ENCODE measurements at regions not wholly inside any gene's neighbourhood (a gene's known extent, or its start where the extent isn't known, plus 50 kb on each side); places are given as distances from the start of the nearest gene placed in this dataset.

- ATAC-seq = no peak
- Histone ChIP-seq H3K9me3 (no peaks in the 10 kb centered on the region), H3K4me1 (no peaks in the 10 kb centered on the region), H3K4me3 (no peak overlapping the region), H3K36me3 (ENCODE audit: insufficient read depth in 1 of 2, low read depth in 1 of 2) (no peaks in the 10 kb centered on the region), H3K27ac (no peak overlapping the region), H3K27me3 (ENCODE audit: insufficient read depth in 3 of 3, low read length in 2 of 3) (no peaks in the 10 kb centered on the region)
- WGBS, 3 donors = 75 to 80% (median 78%) methylated on average over 3 of the region's 3 CpGs
- intact Hi-C loops (cut with DNase I) = no loop called here
- DNase-seq = no peak
- TF ChIP-seq, protein P1, sequence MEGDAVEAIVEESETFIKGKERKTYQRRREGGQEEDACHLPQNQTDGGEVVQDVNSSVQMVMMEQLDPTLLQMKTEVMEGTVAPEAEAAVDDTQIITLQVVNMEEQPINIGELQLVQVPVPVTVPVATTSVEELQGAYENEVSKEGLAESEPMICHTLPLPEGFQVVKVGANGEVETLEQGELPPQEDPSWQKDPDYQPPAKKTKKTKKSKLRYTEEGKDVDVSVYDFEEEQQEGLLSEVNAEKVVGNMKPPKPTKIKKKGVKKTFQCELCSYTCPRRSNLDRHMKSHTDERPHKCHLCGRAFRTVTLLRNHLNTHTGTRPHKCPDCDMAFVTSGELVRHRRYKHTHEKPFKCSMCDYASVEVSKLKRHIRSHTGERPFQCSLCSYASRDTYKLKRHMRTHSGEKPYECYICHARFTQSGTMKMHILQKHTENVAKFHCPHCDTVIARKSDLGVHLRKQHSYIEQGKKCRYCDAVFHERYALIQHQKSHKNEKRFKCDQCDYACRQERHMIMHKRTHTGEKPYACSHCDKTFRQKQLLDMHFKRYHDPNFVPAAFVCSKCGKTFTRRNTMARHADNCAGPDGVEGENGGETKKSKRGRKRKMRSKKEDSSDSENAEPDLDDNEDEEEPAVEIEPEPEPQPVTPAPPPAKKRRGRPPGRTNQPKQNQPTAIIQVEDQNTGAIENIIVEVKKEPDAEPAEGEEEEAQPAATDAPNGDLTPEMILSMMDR (IDR thresholded peaks at IDR 0.05) = no peak
Measured at GRCh38 chr15:87575896-87576473, 680.6 kb downstream of the NTRK3 start.

DNA sequence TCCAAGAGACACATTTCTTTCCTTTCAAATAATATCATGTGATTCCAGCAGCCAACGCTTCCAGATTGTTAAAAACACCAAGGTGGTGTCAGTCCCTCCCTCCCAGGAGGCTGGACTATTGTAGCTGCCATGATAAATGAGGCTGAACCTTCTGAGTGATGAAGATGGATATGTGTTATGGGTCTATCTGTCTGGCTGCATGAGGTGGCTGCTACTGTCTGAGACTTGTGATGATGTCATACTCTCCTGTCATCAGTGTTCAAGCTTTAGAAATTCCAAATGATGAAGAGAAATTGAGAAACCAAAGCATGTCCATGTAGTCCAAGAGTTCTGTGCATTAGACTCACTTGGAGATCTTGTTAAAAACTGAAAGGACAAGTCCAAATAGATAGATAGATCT lies 683.0 kb downstream of the NTRK3 start:
- Histone ChIP-seq H3K4me1 (no peaks in the 10 kb centered on the region), H3K36me3 (ENCODE audit: insufficient read depth in 1 of 2, low read depth in 1 of 2) (no peaks in the 10 kb centered on the region), H3K27me3 (ENCODE audit: insufficient read depth in 3 of 3, low read length in 2 of 3) (no peaks in the 10 kb centered on the region), H3K9me3 (no peaks in the 10 kb centered on the region), H3K27ac (no peak overlapping the region), H3K4me3 (no peak overlapping the region)
- intact Hi-C loops (cut with DNase I) = no loop called here
- TF ChIP-seq, protein P1 (IDR thresholded peaks at IDR 0.05) = no peak
- WGBS, 3 donors = 80 to 85% (median 83%) methylated on average over 1 of the region's 1 CpG
- DNase-seq = no peak
- no peak for ATAC-seq

- DNase-seq (no peak), ATAC-seq (no peak)
- intact Hi-C loops (cut with DNase I) = no loop called here
- H3K27ac ChIP-seq = no peak overlapping the region
- no peaks in the 10 kb centered on the region for H3K4me1 ChIP-seq
- WGBS, 3 donors = 71 to 82% (median 76%) methylated on average over 6 of the region's 6 CpGs
- H3K4me3 ChIP-seq = no peak overlapping the region
- no peaks in the 10 kb centered on the region for H3K36me3 ChIP-seq (ENCODE audit: insufficient read depth in 1 of 2, low read depth in 1 of 2)
- no peaks in the 10 kb centered on the region for H3K9me3 ChIP-seq
- no peaks in the 10 kb centered on the region for H3K27me3 ChIP-seq (ENCODE audit: insufficient read depth in 3 of 3, low read length in 2 of 3)
- TF ChIP-seq, protein P1 (IDR thresholded peaks at IDR 0.05) = no peak
Measured at GRCh38 chr15:87573039-87573438, 683.5 kb downstream of the NTRK3 start.

DNA sequence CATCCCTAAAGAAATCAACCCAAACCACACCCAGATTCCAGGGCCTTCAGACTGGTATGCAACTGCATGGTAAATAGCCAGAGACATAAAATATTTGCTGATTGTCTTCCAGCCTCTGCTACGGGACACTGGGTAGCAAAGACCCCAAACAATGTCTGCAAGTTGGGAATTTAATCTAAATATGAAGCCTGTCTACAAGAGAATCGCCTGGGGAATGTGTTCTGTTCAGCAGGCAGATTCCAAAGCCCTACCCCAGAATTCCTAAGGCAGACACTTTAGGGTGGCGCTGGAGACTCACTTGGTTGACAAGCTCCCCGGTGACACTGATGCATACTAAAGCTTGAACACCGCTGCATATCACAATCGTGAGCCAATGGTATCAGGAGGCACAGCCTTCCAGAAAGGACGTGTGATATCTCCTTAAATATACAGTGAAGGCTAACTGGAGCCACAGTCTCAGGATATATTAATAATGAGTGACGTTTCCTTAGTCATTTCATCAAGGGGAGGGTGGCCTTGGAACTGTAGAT lies 684.1 kb downstream of the NTRK3 start:
- no peak overlapping the region for H3K4me3 ChIP-seq
- H3K27ac ChIP-seq = no peak overlapping the region
- TF ChIP-seq, protein P1 (IDR thresholded peaks at IDR 0.05) = no peak
- no peaks in the 10 kb centered on the region for H3K9me3 ChIP-seq
- intact Hi-C loops (cut with DNase I) = no loop called here
- H3K4me1 ChIP-seq = no peaks in the 10 kb centered on the region
- H3K27me3 ChIP-seq (ENCODE audit: insufficient read depth in 3 of 3, low read length in 2 of 3) = no peaks in the 10 kb centered on the region
- DNase-seq (no peak), ATAC-seq (no peak)
- no peaks in the 10 kb centered on the region for H3K36me3 ChIP-seq (ENCODE audit: insufficient read depth in 1 of 2, low read depth in 1 of 2)
- 70 to 73% (median 70%) methylated on average over 8 of the region's 8 CpGs for WGBS, 3 donors

- H3K27me3 ChIP-seq (ENCODE audit: insufficient read depth in 3 of 3, low read length in 2 of 3) = peaks cover 0 to 3% (median 0%) of the 10 kb centered on the region in 3 donors
- no peaks in the 10 kb centered on the region for H3K4me1 ChIP-seq
- whole genome bisulfite sequencing, 3 donors = 31 to 53% (median 38%) methylated on average over 2 of the region's 2 CpGs
- DNase-seq (no peak), ATAC-seq (no peak)
- no peak overlapping the region for H3K27ac ChIP-seq
- intact Hi-C loops (cut with DNase I) = no loop called here
- no peak overlapping the region for H3K4me3 ChIP-seq
- no peaks in the 10 kb centered on the region for H3K36me3 ChIP-seq (ENCODE audit: insufficient read depth in 1 of 2, low read depth in 1 of 2)
- TF ChIP-seq, protein P1 (IDR thresholded peaks at IDR 0.05) = no peak
- no peaks in the 10 kb centered on the region for H3K9me3 ChIP-seq
Measured at GRCh38 chr15:87570206-87570605, 686.3 kb downstream of the NTRK3 start.

Measured in psoas muscle (tissue), 7 donors.